OCI-LY1 (cell line): ENCODE measurements at regions not wholly inside any gene's neighbourhood (a gene's known extent, or its start where the extent isn't known, plus 50 kb on each side); places are given as distances from the start of the nearest gene placed in this dataset.

Experiments used
- EZH2 ChIP-seq: fragments of 200-600 bp; sonication (generic), shearing (Covaris generic); IDR thresholded peaks from 2 replicates; pipeline ENCODE4 v1.8.0; 2017; ENCODE audit warnings: borderline replicate concordance, mixed run types, mild to moderate bottlenecking, antibody characterized with exemption, low read length, moderate library complexity, mixed read lengths
- TF ChIP-seq, protein P1 (sequence below): fragments of 200-600 bp; sonication (generic), shearing (Covaris generic); IDR thresholded peaks from 2 replicates; pipeline ENCODE4 v1.5.1; 2017; ENCODE audit warnings: mild to moderate bottlenecking, antibody characterized with exemption, low read length, moderate library complexity, mixed read lengths

DNA sequence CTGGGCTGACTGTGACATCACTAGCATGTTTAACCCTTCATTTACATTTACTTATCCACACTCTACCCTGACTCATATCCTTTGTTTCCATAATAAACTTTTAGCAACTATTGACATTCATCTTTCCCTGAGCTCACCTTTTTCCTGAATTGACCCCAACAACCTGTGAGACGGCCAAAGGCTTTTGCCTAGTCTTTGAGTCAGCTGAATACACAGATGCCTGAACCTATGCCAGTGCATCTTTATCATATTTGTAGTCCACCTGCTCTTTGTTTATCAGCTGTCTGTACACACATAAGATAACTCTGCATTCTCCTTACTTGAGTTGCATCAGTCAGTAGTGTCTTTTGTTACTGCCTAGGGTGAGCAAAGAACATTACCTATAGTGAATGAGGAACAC is 128.5 kb upstream of the HMHB1 start:
- TF ChIP-seq, protein P1, sequence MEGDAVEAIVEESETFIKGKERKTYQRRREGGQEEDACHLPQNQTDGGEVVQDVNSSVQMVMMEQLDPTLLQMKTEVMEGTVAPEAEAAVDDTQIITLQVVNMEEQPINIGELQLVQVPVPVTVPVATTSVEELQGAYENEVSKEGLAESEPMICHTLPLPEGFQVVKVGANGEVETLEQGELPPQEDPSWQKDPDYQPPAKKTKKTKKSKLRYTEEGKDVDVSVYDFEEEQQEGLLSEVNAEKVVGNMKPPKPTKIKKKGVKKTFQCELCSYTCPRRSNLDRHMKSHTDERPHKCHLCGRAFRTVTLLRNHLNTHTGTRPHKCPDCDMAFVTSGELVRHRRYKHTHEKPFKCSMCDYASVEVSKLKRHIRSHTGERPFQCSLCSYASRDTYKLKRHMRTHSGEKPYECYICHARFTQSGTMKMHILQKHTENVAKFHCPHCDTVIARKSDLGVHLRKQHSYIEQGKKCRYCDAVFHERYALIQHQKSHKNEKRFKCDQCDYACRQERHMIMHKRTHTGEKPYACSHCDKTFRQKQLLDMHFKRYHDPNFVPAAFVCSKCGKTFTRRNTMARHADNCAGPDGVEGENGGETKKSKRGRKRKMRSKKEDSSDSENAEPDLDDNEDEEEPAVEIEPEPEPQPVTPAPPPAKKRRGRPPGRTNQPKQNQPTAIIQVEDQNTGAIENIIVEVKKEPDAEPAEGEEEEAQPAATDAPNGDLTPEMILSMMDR, result no peak
- TF ChIP-seq EZH2, result no peak
